Thymus (tissue), 11 donors: ENCODE measurements at regions not wholly inside any gene's neighbourhood (a gene's known extent, or its start where the extent isn't known, plus 50 kb on each side); places are given as distances from the start of the nearest gene placed in this dataset.

ENCODE experiments used
- DNase-seq, 9 donors: peaks; one replicate each; pipeline ENCODE4 v3.0.0-alpha.2; 2013; ENCODE audit warnings: low spot score in 9 of 9, low read depth in 6 of 9, missing footprints in 1 of 9
- H3K27ac ChIP-seq, 2 donors: one replicate each; pipeline ENCODE4 v1.5.1; 2013; ENCODE audit warnings: control low read depth in 1 of 2, low read depth in 1 of 2, low read length in 1 of 2, mild to moderate bottlenecking in 1 of 2, moderate library complexity in 1 of 2
- H3K27me3 ChIP-seq, 2 donors: one replicate each; pipeline ENCODE4 v1.5.1; 2013; ENCODE audit warnings: low read length in 1 of 2; ENCODE audit not compliant: control insufficient read depth in 2 of 2, insufficient read depth in 1 of 2
- H3K36me3 ChIP-seq, 2 donors: one replicate each; pipeline ENCODE4 v1.5.1; 2013; ENCODE audit warnings: low read length in 1 of 2, mild to moderate bottlenecking in 1 of 2, moderate library complexity in 1 of 2; ENCODE audit not compliant: control insufficient read depth in 2 of 2, insufficient read depth in 2 of 2
- H3K4me1 ChIP-seq, 2 donors: one replicate each; pipeline ENCODE4 v1.5.1; 2013; ENCODE audit warnings: low read length in 2 of 2; ENCODE audit not compliant: control insufficient read depth in 2 of 2, insufficient read depth in 2 of 2
- H3K4me3 ChIP-seq, 2 donors: one replicate each; pipeline ENCODE4 v1.5.1; 2013; ENCODE audit warnings: low read length in 2 of 2, control low read depth in 1 of 2, mild to moderate bottlenecking in 1 of 2
- H3K9me3 ChIP-seq, 2 donors: one replicate each; pipeline ENCODE4 v1.5.1; 2013; ENCODE audit warnings: low read length in 1 of 2, mild to moderate bottlenecking in 1 of 2; ENCODE audit not compliant: control insufficient read depth in 2 of 2, insufficient read depth in 1 of 2
- WGBS: extraction: QIAGEN DNeasy Blood & Tissue Kit; methylation state at CpG from one replicate; pipeline ENCODE4 v1.1.7; 2013; 5-methylcytosine and 5-hydroxymethylcytosine counted together
- donor health status: healthy.

DNA sequence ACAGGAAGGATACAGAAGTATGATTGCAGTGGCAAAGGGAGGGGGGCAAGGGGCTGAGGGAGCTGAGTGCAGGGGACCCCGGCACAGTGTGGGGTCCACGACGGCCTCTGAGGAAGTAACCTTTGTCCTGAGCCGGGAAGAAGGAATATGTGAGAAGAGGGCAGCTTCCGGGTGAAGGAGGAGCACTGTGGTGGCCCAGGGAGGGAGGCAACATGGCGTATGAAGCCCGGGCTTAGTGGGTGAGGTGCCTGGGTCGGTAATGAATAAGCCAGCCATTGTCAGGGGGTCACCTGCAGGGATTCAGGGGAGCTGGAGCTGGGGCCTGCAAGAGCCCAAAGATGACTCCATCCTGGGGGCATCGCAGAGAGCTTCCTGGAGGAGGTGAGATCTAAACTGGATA, 200.4 kb downstream of the FOXD2 start:
- H3K27me3 ChIP-seq: no peaks in the 10 kb centered on the region
- no peak for DNase-seq
- H3K36me3 ChIP-seq: no peaks in the 10 kb centered on the region
- H3K9me3 ChIP-seq: no peaks in the 10 kb centered on the region
- no peak overlapping the region for H3K4me3 ChIP-seq
- no peaks in the 10 kb centered on the region for H3K4me1 ChIP-seq
- H3K27ac ChIP-seq: no peak overlapping the region
- 56% methylated on average over 9 of the region's 9 CpGs for WGBS

DNA sequence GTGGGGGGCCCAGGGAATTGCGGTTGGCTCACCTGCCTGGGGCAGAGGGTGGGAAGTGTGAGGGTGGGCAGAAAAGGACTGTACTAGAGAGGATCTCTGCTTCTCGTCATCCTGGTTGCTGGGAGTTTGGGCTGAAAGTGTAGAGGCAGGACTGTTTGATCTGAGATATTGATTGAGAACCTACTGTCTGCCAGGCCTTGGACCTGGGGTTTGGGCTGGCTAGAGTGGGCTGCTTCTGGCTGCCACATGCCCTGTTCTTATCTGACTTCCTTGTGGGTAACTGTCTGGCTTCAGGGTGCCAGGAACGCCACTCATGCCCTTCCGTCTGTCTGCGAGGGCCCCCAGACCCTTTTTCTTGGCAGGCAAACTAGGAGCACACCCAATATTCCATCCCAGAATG, 200.9 kb downstream of the FOXD2 start:
- H3K4me3 ChIP-seq: no peak overlapping the region
- no peak for DNase-seq
- no peaks in the 10 kb centered on the region for H3K27me3 ChIP-seq
- H3K27ac ChIP-seq: no peak overlapping the region
- 67% methylated on average over 5 of the region's 5 CpGs for WGBS
- no peaks in the 10 kb centered on the region for H3K9me3 ChIP-seq
- H3K36me3 ChIP-seq: no peaks in the 10 kb centered on the region
- no peaks in the 10 kb centered on the region for H3K4me1 ChIP-seq

DNA sequence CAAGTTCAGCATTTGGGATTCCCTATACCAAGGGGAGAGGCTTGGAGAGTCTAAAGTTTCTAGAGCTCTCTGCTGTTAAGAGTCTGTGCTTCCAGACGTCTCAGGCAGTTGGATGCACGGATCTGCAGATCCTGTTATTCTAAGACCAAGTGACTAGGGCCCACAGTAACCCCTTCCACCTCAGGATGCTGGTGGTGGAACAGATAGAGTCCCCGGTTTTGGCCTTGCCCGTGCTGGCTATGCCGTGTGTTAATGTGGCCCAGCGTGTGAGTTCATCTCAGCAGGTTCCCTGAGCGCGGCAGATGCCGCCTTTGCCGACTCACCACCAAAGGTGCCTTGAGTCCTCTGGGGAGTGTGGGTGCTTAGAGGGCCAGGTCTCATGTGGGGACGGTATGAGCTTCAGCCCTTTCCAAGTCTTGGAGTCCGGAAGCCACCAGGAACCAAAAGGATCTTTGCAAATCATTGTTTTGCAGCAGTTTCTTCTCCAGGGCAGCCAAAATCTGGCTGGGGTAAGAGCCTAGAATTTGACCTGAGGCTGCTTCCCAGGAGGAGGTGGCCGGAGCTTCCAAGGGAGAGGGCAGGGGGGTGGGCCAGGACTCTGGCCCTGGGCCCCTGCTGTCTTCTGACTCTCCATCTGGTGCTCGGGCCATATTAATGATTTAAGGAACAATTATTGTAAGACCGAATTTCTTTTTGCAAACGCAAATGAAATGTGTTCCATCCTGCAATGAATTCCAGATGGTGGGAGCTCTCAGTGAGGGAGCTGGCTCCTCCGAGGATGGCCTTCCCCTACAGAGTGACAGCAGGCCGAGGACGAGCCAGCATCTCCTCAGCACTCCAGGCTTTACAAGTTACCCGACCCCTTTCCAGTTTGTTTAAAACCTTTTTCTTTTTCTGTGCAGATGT, 205.7 kb downstream of the FOXD2 start:
- Histone ChIP-seq H3K9me3 (peaks cover 0 to 1% of the 10 kb centered on the region in 2 donors), H3K4me1 (no peaks in the 10 kb centered on the region), H3K27ac (no peak overlapping the region), H3K36me3 (no peaks in the 10 kb centered on the region), H3K4me3 (no peak overlapping the region), H3K27me3 (no peaks in the 10 kb centered on the region)
- WGBS: 93% methylated on average over 20 of the region's 20 CpGs
- DNase-seq: no peak

DNA sequence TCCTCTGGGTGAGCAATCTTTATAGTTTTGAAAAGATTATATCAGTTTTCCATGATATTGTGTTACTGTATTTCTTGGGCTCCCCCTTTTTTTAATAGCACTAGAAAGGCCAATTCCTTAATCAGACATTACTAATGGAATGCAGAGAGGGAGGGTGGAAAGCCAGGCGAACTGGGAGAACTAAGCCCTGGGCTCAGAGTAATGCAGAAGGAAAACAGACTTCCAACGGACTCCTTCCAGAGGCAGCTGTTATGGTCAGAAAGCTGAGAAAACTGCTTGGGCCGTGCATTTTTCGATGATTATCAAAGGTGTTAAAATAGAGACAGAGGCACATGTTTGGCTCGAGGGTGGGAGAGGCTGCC, 206.3 kb downstream of the FOXD2 start:
- H3K4me3 ChIP-seq: no peak overlapping the region
- H3K4me1 ChIP-seq: no peaks in the 10 kb centered on the region
- H3K27ac ChIP-seq: no peak overlapping the region
- H3K27me3 ChIP-seq: no peaks in the 10 kb centered on the region
- H3K36me3 ChIP-seq: no peaks in the 10 kb centered on the region
- no peak for DNase-seq
- WGBS: 90% methylated on average over 5 of the region's 5 CpGs
- peaks cover 0 to 1% of the 10 kb centered on the region in 2 donors for H3K9me3 ChIP-seq

DNA sequence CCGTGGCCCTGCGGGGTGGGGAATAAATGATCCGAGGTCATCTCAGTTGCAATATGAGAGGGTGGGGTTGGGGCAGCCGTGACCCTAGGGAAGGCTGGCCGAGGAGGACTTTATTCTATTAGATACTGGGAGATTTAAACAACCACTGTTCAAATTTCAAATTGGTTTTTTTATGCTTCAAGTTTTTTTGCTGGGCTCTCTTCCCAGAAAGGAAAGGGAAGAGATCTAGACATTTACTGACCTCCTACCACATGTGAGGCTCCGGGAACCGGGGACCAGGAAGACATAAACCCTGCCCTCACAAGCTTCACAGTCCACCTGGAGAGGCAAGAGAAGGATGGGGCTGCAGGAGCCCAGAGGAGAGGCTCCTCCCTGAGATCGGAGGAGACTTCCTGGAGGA, 207.3 kb downstream of the FOXD2 start:
- H3K27me3 ChIP-seq: no peaks in the 10 kb centered on the region
- H3K4me1 ChIP-seq: no peaks in the 10 kb centered on the region
- 72% methylated on average over 8 of the region's 8 CpGs for WGBS
- no peak overlapping the region for H3K4me3 ChIP-seq
- no peak overlapping the region for H3K27ac ChIP-seq
- no peak for DNase-seq
- no peaks in the 10 kb centered on the region for H3K36me3 ChIP-seq
- H3K9me3 ChIP-seq: peaks cover 0 to 1% of the 10 kb centered on the region in 2 donors

DNA sequence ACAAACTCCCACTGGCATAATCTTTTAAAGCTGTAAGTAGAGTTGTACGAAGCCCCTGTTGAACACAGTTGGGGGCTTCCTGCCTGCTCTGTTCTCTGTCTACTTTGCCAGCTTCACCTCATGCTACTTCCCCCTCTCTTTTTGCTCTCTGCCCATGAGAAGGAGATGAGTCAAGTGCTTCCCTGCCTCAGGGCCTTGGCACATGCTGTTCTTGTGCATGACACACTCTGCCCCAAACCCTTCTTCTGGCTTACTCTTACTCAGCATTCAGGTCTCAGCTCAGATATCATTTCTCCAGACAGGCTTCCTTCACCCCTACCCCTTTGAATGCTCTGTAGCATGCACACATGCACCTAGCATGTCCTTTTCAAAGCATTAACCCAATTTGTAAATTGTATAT, 208.8 kb downstream of the FOXD2 start:
- no peaks in the 10 kb centered on the region for H3K36me3 ChIP-seq
- DNase-seq: no peak
- WGBS: 98% methylated on average over 1 of the region's 1 CpG
- H3K27me3 ChIP-seq: no peaks in the 10 kb centered on the region
- H3K4me1 ChIP-seq: no peaks in the 10 kb centered on the region
- H3K4me3 ChIP-seq: no peak overlapping the region
- peaks cover 0 to 1% of the 10 kb centered on the region in 2 donors for H3K9me3 ChIP-seq
- H3K27ac ChIP-seq: no peak overlapping the region

DNA sequence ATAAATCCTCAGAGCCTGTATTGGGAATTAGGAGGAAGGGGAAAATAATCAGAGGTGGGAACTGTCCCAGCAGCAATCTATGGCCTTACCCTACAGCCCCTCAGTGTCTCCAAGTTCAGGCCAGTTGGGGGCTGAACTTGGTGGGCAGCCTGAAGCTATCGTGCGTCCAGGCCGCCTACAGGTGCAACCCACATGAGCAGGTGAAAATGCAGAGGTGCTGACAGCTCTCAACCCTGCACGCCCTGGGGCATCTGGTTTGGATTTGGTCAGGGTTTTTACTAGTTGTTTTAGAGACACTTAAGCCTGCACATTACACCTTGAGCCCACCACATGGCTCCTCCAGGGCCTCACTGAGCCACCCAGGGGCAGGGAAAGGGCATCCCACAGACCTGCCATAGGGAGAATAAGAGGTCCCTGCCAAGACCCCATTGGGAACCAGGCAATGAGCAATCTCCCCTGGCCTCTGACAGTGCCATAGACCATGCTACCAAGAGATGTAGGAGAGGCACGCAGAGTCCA, 209.5 kb downstream of the FOXD2 start:
- DNase-seq: no peak
- H3K9me3 ChIP-seq: peaks cover 0 to 1% of the 10 kb centered on the region in 2 donors
- H3K27me3 ChIP-seq: no peaks in the 10 kb centered on the region
- H3K27ac ChIP-seq: no peak overlapping the region
- no peaks in the 10 kb centered on the region for H3K36me3 ChIP-seq
- no peak overlapping the region for H3K4me3 ChIP-seq
- no peaks in the 10 kb centered on the region for H3K4me1 ChIP-seq
- 96% methylated on average over 5 of the region's 5 CpGs for WGBS

DNA sequence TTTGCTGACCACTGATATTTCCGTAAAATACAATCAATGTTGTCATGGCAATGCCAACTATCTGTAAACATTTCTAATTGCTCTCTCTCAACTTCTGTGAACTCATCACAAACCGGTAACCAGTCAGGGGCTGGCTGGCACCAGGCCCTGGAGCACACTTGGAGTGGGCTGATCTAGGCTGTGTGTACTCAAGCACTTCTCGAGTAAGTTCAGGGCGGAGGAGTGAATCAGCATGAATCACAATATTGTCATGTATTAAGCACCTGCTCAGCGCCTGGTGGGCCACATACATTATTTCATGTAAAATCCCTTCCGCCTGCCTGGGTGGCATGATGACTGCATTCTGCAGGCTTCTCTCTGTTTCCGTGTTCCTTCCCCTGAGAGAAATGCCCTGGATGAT, 212.4 kb downstream of the FOXD2 start:
- Histone ChIP-seq H3K4me3 (no peak overlapping the region), H3K9me3 (peaks cover 0 to 1% of the 10 kb centered on the region in 2 donors), H3K36me3 (no peaks in the 10 kb centered on the region), H3K27me3 (no peaks in the 10 kb centered on the region), H3K27ac (no peak overlapping the region), H3K4me1 (no peaks in the 10 kb centered on the region)
- WGBS: 95% methylated on average over 7 of the region's 7 CpGs
- no peak for DNase-seq

DNA sequence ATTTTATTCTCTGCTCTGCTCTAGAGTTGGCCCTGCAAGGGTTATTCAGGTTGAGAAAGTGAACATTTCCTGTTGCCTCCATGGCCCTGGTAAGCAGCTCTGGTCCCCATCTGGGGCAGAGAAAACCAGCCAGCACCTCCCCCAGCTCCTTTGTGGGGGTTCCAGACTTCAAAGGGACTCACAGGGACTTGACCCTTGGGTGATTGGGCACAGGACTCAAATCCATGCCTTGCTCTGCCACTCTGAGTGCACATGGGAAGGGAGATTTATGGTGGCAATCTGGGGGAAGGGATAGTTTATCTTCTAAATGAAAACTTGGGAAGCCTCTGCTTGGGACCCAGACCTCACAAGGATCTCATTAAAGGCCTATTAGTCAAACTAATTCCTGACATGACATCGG, 212.8 kb downstream of the FOXD2 start:
- peaks cover 0 to 1% of the 10 kb centered on the region in 2 donors for H3K9me3 ChIP-seq
- no peak for DNase-seq
- 96% methylated on average over 1 of the region's 1 CpG for WGBS
- no peak overlapping the region for H3K4me3 ChIP-seq
- no peaks in the 10 kb centered on the region for H3K4me1 ChIP-seq
- no peak overlapping the region for H3K27ac ChIP-seq
- H3K36me3 ChIP-seq: no peaks in the 10 kb centered on the region
- H3K27me3 ChIP-seq: no peaks in the 10 kb centered on the region
